ELF-1 (cell line): ENCODE measurements at regions not wholly inside any gene's neighbourhood (a gene's known extent, or its start where the extent isn't known, plus 50 kb on each side); places are given as distances from the start of the nearest gene placed in this dataset.

Experiments
- DNase-seq: peaks from one replicate; pipeline ENCODE4 v3.0.0-alpha.2; 2016; ENCODE audit warnings: low read depth, low spot score

DNA sequence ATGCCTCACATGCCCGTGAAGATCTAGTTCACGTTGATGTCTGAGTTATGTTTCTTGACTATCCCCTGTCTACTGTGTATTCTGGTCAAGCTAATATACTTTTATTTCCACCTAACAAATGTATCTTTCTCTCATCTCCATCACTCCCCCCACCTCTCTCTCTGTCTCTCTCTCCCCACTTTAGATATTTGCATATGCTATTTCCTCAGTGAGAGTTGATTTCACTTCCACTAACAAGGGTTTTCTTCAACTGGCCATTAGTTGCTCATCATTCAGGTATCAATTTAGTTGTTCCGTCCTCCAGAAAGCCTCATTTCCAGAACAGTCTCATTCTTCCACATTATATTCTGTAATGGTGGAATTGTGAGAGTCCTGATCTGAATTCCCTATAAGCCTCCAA lies 1777.8 kb upstream of the TENM3 start:
- no peak for DNase-seq

- DNase-seq, result no peak
These were observed 1760.2 kb upstream of the TENM3 start for GRCh38 chr4:180483036-180483435.

DNA sequence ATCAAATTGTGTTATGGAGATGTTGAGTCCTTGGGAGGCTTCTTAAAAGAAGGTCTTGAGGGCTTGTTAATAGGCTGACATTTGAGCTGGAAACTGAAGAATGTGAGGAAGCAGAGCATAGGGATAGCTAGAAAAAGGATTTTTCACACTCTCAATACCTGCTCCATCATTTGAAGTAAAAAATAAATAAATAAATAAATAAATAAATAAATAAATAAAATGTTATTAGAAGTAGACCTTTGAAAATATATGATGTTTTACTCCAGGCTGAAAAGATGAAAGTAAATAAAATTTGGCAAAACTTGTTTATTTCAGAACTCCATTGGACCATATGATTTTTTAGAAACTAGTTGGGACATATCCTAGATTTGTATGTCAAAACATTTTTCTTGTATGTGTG lies 1757.8 kb upstream of the TENM3 start:
- no peak for DNase-seq

GRCh38 chr4:180486342-180486741 lies 1756.9 kb upstream of the TENM3 start:
- DNase-seq, result no peak

GRCh38 chr4:180489787-180490186 lies 1753.4 kb upstream of the TENM3 start:
- no peak for DNase-seq

- DNase-seq, result no peak
These were observed 1752.0 kb upstream of the TENM3 start for GRCh38 chr4:180491210-180491609.

- no peak for DNase-seq
These were observed 1749.9 kb upstream of the TENM3 start for GRCh38 chr4:180493299-180493698.

DNA sequence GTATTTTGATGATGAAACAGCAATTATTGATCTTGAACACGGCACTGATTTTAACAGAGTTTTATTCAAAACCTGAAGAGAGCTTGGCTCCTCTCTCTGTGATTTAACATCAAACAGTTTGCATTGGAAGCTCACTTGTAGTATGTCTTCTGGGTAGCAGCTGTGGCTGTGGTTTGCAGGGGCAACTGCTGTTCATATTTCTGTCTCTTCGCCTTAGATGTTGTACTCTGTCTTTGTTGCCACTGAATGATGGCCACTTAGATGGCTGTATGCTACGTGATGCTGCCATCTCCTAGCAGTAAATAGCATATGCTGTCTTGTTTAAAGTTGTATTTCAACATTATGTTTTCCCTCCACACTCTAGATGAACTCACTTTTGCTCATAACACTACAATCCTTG lies 1743.0 kb upstream of the TENM3 start:
- no peak for DNase-seq

GRCh38 chr4:180512801-180513475 lies 1730.3 kb upstream of the TENM3 start:
- DNase-seq, result no peak

DNA sequence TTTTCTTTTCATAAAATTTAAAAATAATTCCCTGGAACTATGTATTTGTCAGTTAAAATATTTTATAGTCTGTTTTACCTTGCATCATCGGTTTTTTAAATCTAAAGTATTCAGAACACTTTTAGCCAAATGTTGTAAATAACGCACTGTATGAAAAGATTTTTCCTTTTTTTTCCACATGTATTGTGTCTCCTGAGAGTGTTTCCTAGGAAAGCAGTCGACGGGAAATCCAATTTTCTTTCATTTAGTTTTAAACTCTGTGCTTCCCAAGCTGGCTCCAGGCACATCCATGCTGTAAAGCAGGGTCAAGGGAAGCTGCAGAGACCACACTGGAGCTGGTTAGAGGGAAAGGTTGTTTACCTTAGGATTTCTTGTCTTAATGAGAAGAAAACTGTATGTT lies 1724.3 kb upstream of the TENM3 start:
- no peak for DNase-seq

- DNase-seq, result no peak
These were observed 1722.0 kb upstream of the TENM3 start for GRCh38 chr4:180521181-180521580.

GRCh38 chr4:180525523-180526077 lies 1717.6 kb upstream of the TENM3 start:
- no peak for DNase-seq

GRCh38 chr4:180528003-180528402 lies 1715.2 kb upstream of the TENM3 start:
- no peak for DNase-seq

GRCh38 chr4:180530787-180531186 lies 1712.4 kb upstream of the TENM3 start:
- no peak for DNase-seq

- DNase-seq, result no peak
These were observed 1710.5 kb upstream of the TENM3 start for GRCh38 chr4:180532691-180533090.

- no peak for DNase-seq
These were observed 1704.7 kb upstream of the TENM3 start for GRCh38 chr4:180538384-180539057.

DNA sequence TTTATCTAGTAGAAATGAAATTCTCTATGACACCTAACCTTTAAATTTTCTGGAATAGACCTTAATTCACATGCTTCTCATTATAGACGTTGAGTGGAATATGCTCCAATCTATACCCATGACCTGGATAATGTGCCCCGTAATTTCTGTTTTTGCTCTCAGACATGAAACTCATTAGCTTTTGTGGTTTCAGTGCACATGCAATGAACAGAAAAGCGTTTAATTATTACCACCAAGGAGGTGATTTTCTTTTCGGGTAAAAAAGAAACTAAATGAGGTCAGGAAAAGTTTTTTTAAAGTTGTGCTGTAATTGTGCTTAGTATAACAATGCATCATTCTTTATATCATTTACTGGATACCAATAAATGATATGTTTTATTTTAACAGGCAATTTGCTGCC lies 1703.9 kb upstream of the TENM3 start:
- DNase-seq, result no peak

- DNase-seq, result no peak
These were observed 1701.5 kb upstream of the TENM3 start for GRCh38 chr4:180541678-180542077.

GRCh38 chr4:180542445-180543100 lies 1700.6 kb upstream of the TENM3 start:
- no peak for DNase-seq

DNA sequence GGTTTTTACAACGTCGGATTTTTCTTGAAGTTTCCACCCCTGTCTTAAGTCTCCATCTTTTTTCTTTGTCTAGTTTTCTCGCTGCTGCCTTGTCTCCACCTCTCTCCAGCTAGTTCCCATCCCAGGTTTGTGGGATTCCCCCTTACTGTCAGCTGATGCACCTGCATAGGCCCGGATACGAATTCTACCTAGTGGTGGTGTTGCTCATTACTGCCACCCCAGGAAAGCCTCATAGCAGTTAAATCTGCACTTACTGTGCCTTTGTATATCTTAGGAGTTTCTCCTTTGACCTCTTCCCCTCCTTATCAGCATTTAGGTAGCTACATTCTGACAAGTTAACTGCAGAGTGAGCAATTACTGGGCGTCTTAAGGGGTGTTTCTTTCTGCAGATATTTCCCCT lies 1693.1 kb upstream of the TENM3 start:
- peak; percentile 9 for DNase-seq

DNA sequence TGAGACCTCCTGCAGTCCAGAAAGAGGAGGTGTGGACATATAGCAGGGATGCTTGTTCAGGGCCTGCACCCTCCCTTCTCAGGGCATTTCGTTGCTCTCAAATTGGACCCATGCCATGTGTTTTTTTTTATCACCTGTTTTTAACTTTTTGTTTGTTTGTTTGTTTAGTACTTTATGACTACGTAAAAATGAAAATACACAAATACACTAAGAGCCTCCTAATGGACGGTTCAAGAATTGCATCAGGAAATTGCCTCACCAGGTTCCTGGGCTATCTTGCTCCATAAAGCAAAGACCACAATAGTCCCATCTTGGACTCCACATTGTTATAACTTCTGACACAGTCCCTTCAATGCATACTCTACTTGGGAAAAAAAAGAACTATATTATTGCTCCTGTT lies 1685.9 kb upstream of the TENM3 start:
- DNase-seq, result no peak

GRCh38 chr4:180557950-180558349 lies 1685.3 kb upstream of the TENM3 start:
- no peak for DNase-seq

DNA sequence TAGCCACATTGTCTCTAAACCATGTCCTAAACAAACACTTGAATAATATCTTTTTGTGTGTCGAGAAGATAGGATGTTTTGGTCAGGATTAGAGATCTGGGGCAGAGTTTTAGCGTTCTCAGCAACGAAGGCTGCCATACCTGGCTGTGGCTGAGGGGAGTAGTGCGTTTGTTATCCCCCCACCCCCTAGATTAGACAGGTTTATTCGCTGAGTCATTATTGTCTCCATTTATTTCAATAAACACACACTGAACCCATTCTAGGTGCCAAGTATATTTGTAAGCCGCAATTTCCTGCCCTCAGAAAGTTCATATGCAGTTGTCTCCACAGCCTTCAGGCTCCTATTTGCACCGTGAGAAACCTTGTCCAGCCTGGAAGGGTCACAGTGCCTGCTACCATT lies 1684.8 kb upstream of the TENM3 start:
- no peak for DNase-seq
